Pancreas (tissue), 10 donors: ENCODE measurements at regions not wholly inside any gene's neighbourhood (a gene's known extent, or its start where the extent isn't known, plus 50 kb on each side); places are given as distances from the start of the nearest gene placed in this dataset.

Experiments used
- ATAC-seq, 4 donors: fragments of 200-7000 bp; cut with Tn5 transposase; one replicate each; pipeline versions ENCODE4 v1.8.0 to v1.9.1; 2020; ENCODE audit warnings: mild to moderate bottlenecking in 4 of 4, moderate library complexity in 4 of 4
- DNase-seq, 6 donors: peaks; one replicate each; pipeline ENCODE4 v3.0.0-alpha.2; 2020
- FAIRE-seq: peaks from 2 replicates; lab custom pipeline; 2012; peaks lifted over from hg19 to GRCh38; lab: Jason Lieb, UNC
- H3K27ac ChIP-seq, 4 donors: fragments of 200-600 bp; sonication (generic); 1 replicate in 3 of 4; 2 replicates in 1 of 4; pipeline versions ENCODE4 v1.5.0 to v1.8.0; 2020
- H3K27me3 ChIP-seq, 4 donors: fragments of 200-600 bp; one replicate each; pipeline ENCODE4 v1.8.0; 2021
- H3K36me3 ChIP-seq, 3 donors: fragments of 200-600 bp; sonication (generic) in 1 of 3; one replicate each; pipeline versions ENCODE4 v1.5.0 to v1.8.0; 2020 to 2021
- H3K4me1 ChIP-seq, 3 donors: fragments of 200-600 bp; one replicate each; pipeline ENCODE4 v1.8.0; 2021
- H3K4me3 ChIP-seq, 4 donors: fragments of 200-600 bp; sonication (generic) in 2 of 4; one replicate each; pipeline versions ENCODE4 v1.5.0 to v1.8.0; 2020 to 2021
- H3K9me3 ChIP-seq, 4 donors: fragments of 200-600 bp; one replicate each; pipeline ENCODE4 v1.8.0; 2021
- WGBS, 2 donors: extraction: QIAGEN DNeasy Blood & Tissue Kit; methylation state at CpG; one replicate each; pipeline ENCODE4 v1.1.7; 2013; 5-methylcytosine and 5-hydroxymethylcytosine counted together
- intact Hi-C, 3 donors: fragments of 100-400 bp; cut with DNase I; formaldehyde crosslinking; loops; one replicate each; pipeline versions ENCODE4 v1.11.1 to v1.14.2; 2022
- TF ChIP-seq, protein P1 (sequence below), 4 donors: fragments of 200-600 bp; sonication (generic) in 3 of 4; IDR thresholded peaks; one replicate each; pipeline versions ENCODE4 v1.5.0 to v1.8.0; 2021; ENCODE audit warnings: antibody characterized with exemption in 4 of 4
- donor health status: healthy with polysubstance abuse.
- donor health status: DM: no; HTN: no; CAD: no; lungs with moderate emphysema.
- donor health status: DM: no; HTN: no; CAD: no.
- donor health status: control.
- donor health status: control.
- donor health status: Bipolar disorder and iron deficiency.
- donor health status: DM: yes; HTN: yes; CAD: no.
- donor health status: DM: no; HTN: no; CAD: no.
- donor health status: DM: no; HTN: no; CAD: no.
- donor health status: DM: yes; HTN: yes; CAD: no.

DNA sequence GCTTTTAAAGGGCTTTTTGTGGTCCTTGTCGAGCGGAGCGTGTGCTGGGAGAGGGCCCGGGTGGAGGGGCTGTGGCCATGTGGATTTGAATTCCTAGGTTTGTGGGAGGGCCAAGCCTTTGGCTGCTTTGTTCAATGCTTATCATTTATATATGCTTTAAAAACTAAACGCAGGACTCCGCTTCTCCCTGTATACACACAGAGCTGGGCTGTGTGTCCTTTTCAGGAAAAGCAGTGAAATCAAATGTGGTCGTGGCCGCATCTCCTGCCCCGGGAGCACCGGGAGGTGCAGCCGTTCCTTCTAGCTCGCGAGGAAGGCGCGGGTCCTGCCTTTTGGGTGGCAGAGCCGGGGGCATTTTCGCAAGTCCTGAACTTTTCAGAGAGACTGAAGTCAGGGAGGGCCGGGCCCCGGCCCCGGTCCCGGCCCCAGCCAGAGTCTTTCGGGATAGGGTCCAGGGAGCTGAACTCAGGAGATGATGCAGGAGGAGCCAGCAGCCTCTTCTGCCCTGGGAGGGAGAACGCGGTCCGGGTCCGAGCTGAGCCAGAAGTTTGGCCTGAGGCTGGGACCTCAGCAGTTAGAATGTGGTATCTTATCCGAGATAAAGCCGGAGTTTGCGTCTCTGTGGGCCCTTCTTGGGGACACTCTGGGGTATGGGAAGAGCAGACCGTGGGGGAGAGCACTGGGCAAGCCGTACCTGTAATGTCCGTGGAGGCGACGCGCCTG lies 158.8 kb downstream of the C9orf152 start:
- no peaks in the 10 kb centered on the region for H3K9me3 ChIP-seq
- ATAC-seq (peak; percentile 41 to 51 (median 46)), DNase-seq (peak in 2 of 6 donors; percentile 52 to 65), FAIRE-seq (no peak)
- peaks cover 0 to 6% (median 0%) of the 10 kb centered on the region in 4 donors for H3K27me3 ChIP-seq
- intact Hi-C loops, result no loop called here
- WGBS, 2 donors, result 1% methylated on average over 35 of the region's 35 CpGs
- H3K4me3 ChIP-seq, result peak overlapping the region; percentile 4 to 55 (median 37)
- TF ChIP-seq, protein P1, sequence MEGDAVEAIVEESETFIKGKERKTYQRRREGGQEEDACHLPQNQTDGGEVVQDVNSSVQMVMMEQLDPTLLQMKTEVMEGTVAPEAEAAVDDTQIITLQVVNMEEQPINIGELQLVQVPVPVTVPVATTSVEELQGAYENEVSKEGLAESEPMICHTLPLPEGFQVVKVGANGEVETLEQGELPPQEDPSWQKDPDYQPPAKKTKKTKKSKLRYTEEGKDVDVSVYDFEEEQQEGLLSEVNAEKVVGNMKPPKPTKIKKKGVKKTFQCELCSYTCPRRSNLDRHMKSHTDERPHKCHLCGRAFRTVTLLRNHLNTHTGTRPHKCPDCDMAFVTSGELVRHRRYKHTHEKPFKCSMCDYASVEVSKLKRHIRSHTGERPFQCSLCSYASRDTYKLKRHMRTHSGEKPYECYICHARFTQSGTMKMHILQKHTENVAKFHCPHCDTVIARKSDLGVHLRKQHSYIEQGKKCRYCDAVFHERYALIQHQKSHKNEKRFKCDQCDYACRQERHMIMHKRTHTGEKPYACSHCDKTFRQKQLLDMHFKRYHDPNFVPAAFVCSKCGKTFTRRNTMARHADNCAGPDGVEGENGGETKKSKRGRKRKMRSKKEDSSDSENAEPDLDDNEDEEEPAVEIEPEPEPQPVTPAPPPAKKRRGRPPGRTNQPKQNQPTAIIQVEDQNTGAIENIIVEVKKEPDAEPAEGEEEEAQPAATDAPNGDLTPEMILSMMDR (IDR thresholded peaks at IDR 0.05), result no peak
- H3K4me1 ChIP-seq, result peaks cover 0 to 15% (median 4%) of the 10 kb centered on the region in 3 donors
- no peaks in the 10 kb centered on the region for H3K36me3 ChIP-seq
- H3K27ac ChIP-seq, result no peak overlapping the region

DNA sequence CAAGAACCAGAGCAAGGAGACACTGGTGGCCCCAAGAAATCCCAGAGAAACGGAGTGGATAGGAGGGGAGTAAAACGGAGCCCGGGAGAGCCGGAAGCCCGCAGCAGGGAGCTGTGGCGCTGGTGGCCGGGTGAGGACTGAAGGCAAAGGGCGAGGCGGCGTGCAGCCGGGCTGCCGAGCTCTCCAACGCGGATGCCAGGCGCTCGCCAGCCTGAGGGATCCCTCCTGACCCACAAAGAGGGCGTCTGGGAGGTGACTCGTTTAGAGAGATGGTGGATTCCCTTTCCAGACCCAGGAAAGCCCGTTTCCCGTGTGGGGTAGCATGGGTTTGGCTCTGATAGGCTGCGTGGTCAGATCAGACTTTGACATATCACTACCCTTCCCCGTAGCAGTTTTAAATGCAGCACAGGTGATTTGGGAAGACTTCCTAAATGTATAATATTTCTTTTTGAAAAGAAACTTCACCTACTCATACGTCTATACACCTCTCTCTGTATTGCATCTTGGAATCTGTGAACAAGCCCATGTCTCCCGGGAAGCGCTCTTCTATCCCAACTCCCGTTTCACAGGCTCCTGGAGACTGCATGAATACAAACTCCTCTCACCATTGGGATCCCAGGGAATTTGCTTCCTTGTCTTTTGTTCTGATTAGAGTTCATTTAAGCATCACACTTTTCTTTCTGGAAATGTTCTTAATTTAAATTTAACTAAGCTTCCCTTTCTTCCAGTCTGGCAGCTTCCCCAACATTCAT lies 158.1 kb downstream of the C9orf152 start:
- DNase-seq, result peak in 4 of 6 donors; percentile 17 to 76 (median 44)
- peak; percentile 60 to 68 (median 64) for ATAC-seq
- 7 to 8% methylated on average over 26 of the region's 26 CpGs for WGBS, 2 donors
- Histone ChIP-seq H3K27me3 (peaks cover 0 to 6% (median 0%) of the 10 kb centered on the region in 4 donors), H3K9me3 (no peaks in the 10 kb centered on the region), H3K27ac (no peak overlapping the region), H3K36me3 (no peaks in the 10 kb centered on the region), H3K4me1 (peaks cover 0 to 15% (median 4%) of the 10 kb centered on the region in 3 donors), H3K4me3 (peak overlapping the region; percentile 4 to 55 (median 37))
- FAIRE-seq, result no peak
- TF ChIP-seq, protein P1 (IDR thresholded peaks at IDR 0.05), result no peak
- intact Hi-C loops, result loop anchor here in 1 of 3 donors (10.0 kb wide), 1 partner anchor 145 kb away; no protein-coding TSS in a partner anchor

DNA sequence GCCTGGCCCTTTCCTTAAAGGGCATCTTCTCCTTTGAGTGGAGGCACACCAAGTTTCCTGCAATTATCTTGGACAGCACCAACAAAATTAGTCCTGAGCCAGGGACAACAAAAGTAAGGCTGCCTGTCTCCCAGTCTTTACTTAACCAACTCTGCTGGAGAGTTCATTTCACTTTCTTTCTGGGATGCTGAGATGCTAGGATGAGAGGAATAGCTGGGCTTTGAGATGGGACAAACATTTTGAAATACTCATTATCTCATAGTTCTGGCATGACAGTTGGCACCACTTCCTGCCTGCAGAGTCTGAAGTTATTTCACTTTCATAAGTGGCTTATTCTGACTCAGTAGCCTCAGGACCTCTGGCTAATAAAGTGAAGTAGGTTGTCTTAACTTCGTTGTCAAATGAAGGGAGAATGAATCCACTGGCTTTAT lies 157.0 kb downstream of the C9orf152 start:
- Histone ChIP-seq H3K27me3 (peaks cover 0 to 6% (median 0%) of the 10 kb centered on the region in 4 donors), H3K4me1 (peaks cover 0 to 15% (median 4%) of the 10 kb centered on the region in 3 donors), H3K27ac (no peak overlapping the region), H3K36me3 (no peaks in the 10 kb centered on the region), H3K4me3 (no peak overlapping the region), H3K9me3 (no peaks in the 10 kb centered on the region)
- DNase-seq (no peak), FAIRE-seq (no peak), ATAC-seq (peak in 1 of 4 donors; percentile 20)
- intact Hi-C loops, result loop anchor here in 1 of 3 donors (10.0 kb wide), 1 partner anchor 146 kb away; no protein-coding TSS in a partner anchor
- WGBS, 2 donors, result 51 to 65% methylated on average over 1 of the region's 1 CpG
- TF ChIP-seq, protein P1 (IDR thresholded peaks at IDR 0.05), result no peak

DNA sequence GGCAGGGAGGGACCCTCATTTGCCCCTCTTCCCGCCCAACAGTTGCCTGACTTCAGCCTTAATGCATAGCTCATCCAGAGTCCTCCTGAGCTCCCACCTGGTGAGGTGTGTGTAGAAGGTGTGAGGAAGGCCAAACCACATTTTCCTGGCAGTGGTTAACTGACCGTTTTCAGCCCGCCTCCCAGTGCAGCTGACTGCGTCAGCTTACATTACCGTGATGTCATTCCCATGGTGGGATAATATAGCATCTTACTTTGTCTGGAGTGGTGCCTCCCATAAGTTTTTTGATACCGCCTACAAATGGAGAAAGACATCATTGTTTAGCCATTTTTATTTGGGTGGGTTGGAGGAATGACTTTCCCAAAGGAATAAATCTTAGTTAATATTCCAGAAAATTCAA lies 151.9 kb downstream of the C9orf152 start:
- no peak for ATAC-seq
- Histone ChIP-seq H3K36me3 (no peaks in the 10 kb centered on the region), H3K27ac (no peak overlapping the region), H3K9me3 (no peaks in the 10 kb centered on the region), H3K27me3 (peaks cover 0 to 4% (median 0%) of the 10 kb centered on the region in 4 donors), H3K4me3 (no peak overlapping the region), H3K4me1 (no peaks in the 10 kb centered on the region)
- DNase-seq, result no peak
- 82 to 85% methylated on average over 6 of the region's 6 CpGs for WGBS, 2 donors
- intact Hi-C loops, result loop anchor here in 2 of 3 donors (5.0 to 10.0 kb wide), 3 partner anchors 96 to 151 kb away; no protein-coding TSS in a partner anchor
- TF ChIP-seq, protein P1 (IDR thresholded peaks at IDR 0.05), result no peak
- FAIRE-seq, result no peak
